ENCODE measurements at regions not wholly inside any gene's neighbourhood (a gene's known extent, or its start where the extent isn't known, plus 50 kb on each side); places are given as distances from the start of the nearest gene placed in this dataset.

DNA sequence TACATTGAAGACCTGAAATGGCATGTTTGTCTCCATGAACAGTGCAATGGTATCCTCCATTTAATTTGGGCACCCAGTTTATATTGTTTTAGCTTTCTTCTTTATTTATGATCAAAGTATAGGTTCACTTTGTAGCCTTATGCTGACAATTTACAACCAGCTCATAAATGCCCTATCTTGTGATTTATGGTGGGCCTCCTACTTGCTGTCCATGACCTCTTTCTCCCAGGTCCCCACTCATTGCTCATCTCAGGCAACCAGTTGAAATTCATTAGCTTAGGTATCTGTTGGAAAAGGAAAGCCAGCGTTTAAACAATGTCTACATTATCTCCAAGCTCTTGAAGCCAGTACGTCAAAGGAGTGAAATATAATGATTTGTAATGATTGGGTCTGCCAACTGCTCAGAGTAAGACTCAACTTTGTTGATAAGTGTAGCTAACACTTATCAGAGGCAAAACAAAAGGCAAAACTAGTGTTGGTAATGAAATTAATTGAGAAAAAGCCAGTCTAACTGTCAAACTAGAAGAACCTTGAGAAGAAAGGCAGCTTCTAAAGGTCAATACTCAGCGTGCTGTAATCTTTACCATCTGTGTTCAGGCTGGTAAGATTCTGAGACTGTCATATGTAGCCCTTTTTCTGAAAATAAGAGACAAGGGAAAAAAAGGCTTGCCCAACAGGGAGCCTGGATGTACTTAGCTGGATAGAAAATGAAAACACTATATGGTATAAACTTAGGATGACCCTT is 695.9 kb downstream of the EPHA4 start:
- no TSS peak for BruUV-seq (replicated peaks)
- CTCF ChIA-PET (ENCODE audit: low intra/inter-chr PET ratio), result no interaction called here
- no peaks in the 10 kb centered on the region for H3K79me2 ChIP-seq (ENCODE audit: control insufficient read depth, insufficient read depth, low read length)
- no peak for FAIRE-seq
- POLR2A ChIA-PET, result no interaction called here
- no peaks in the 10 kb centered on the region for H3K4me1 ChIP-seq (replicated peaks in 1 of 2; ENCODE audit: control insufficient read depth in 2 of 2, insufficient read depth in 2 of 2, low read length in 2 of 2)
- no peak overlapping the region for H3K9ac ChIP-seq (ENCODE audit: insufficient read depth in 1 of 2, low read depth in 2 of 2, low read length in 2 of 2)
- intact Hi-C loops (cut with micrococcal nuclease), result no loop called here
- no peaks in the 10 kb centered on the region for H4K20me1 ChIP-seq (replicated peaks; ENCODE audit: control insufficient read depth, insufficient read depth, low read length)
- DNase-seq (ENCODE audit: extremely low read depth in 1 of 4, low spot score in 3 of 4), result no peak
- H3K9me1 ChIP-seq (ENCODE audit: control insufficient read depth, insufficient read depth, low read length), result no peaks in the 10 kb centered on the region
- TF ChIP-seq NR2C2 (CRISPR knock-in tag; IDR thresholded peaks at IDR 0.05) (no peak), NR2C2 (tag; IDR thresholded peaks at IDR 0.05) (no peak), CCNT2 (IDR thresholded peaks at IDR 0.05; ENCODE audit: borderline replicate concordance, extremely low read depth, insufficient read length, low read depth, low read length) (no peak), BHLHE40 (IDR thresholded peaks at IDR 0.05; ENCODE audit: low read length) (no peak), CBFA2T3 (IDR thresholded peaks at IDR 0.05) (no peak), ZNF316 (IDR thresholded peaks at IDR 0.05) (no peak), NFE2L1 (tag; IDR thresholded peaks at IDR 0.05; ENCODE audit: borderline replicate concordance, low read depth) (no peak), ZNF707 (CRISPR knock-in tag; conservative IDR thresholded peaks at IDR 0.05) (no peak), ZBED1 (IDR thresholded peaks at IDR 0.05) (no peak)
- TF ChIP-seq, protein P1, sequence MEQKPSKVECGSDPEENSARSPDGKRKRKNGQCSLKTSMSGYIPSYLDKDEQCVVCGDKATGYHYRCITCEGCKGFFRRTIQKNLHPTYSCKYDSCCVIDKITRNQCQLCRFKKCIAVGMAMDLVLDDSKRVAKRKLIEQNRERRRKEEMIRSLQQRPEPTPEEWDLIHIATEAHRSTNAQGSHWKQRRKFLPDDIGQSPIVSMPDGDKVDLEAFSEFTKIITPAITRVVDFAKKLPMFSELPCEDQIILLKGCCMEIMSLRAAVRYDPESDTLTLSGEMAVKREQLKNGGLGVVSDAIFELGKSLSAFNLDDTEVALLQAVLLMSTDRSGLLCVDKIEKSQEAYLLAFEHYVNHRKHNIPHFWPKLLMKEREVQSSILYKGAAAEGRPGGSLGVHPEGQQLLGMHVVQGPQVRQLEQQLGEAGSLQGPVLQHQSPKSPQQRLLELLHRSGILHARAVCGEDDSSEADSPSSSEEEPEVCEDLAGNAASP (IDR thresholded peaks at IDR 0.05), result no peak
- TF ChIP-seq, protein P2, sequence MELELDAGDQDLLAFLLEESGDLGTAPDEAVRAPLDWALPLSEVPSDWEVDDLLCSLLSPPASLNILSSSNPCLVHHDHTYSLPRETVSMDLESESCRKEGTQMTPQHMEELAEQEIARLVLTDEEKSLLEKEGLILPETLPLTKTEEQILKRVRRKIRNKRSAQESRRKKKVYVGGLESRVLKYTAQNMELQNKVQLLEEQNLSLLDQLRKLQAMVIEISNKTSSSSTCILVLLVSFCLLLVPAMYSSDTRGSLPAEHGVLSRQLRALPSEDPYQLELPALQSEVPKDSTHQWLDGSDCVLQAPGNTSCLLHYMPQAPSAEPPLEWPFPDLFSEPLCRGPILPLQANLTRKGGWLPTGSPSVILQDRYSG (tag; conservative IDR thresholded peaks at IDR 0.05; ENCODE audit: low read depth), result no peak
- TF ChIP-seq, protein P3, sequence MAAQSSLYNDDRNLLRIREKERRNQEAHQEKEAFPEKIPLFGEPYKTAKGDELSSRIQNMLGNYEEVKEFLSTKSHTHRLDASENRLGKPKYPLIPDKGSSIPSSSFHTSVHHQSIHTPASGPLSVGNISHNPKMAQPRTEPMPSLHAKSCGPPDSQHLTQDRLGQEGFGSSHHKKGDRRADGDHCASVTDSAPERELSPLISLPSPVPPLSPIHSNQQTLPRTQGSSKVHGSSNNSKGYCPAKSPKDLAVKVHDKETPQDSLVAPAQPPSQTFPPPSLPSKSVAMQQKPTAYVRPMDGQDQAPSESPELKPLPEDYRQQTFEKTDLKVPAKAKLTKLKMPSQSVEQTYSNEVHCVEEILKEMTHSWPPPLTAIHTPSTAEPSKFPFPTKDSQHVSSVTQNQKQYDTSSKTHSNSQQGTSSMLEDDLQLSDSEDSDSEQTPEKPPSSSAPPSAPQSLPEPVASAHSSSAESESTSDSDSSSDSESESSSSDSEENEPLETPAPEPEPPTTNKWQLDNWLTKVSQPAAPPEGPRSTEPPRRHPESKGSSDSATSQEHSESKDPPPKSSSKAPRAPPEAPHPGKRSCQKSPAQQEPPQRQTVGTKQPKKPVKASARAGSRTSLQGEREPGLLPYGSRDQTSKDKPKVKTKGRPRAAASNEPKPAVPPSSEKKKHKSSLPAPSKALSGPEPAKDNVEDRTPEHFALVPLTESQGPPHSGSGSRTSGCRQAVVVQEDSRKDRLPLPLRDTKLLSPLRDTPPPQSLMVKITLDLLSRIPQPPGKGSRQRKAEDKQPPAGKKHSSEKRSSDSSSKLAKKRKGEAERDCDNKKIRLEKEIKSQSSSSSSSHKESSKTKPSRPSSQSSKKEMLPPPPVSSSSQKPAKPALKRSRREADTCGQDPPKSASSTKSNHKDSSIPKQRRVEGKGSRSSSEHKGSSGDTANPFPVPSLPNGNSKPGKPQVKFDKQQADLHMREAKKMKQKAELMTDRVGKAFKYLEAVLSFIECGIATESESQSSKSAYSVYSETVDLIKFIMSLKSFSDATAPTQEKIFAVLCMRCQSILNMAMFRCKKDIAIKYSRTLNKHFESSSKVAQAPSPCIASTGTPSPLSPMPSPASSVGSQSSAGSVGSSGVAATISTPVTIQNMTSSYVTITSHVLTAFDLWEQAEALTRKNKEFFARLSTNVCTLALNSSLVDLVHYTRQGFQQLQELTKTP (IDR thresholded peaks at IDR 0.05; ENCODE audit: low read depth in 1 of 2, partially characterized antibody in 2 of 2), result no peak
- TF ChIP-seq, protein P4, sequence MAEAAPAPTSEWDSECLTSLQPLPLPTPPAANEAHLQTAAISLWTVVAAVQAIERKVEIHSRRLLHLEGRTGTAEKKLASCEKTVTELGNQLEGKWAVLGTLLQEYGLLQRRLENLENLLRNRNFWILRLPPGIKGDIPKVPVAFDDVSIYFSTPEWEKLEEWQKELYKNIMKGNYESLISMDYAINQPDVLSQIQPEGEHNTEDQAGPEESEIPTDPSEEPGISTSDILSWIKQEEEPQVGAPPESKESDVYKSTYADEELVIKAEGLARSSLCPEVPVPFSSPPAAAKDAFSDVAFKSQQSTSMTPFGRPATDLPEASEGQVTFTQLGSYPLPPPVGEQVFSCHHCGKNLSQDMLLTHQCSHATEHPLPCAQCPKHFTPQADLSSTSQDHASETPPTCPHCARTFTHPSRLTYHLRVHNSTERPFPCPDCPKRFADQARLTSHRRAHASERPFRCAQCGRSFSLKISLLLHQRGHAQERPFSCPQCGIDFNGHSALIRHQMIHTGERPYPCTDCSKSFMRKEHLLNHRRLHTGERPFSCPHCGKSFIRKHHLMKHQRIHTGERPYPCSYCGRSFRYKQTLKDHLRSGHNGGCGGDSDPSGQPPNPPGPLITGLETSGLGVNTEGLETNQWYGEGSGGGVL (CRISPR knock-in tag; IDR thresholded peaks at IDR 0.05), result no peak
- no peaks in the 10 kb centered on the region for H3K9me3 ChIP-seq (replicated peaks; ENCODE audit: control insufficient read depth, insufficient read depth, low read depth, low read length)
- in situ Hi-C loops (cut with MboI), result no loop called here
- 0% methylated on average over 2 of the region's 3 CpGs for WGBS (ENCODE audit: insufficient coverage, low coverage, missing lambda C conversion rate)
- H3K36me3 ChIP-seq (ENCODE audit: control insufficient read depth, insufficient read depth, low read length), result no peaks in the 10 kb centered on the region
- H3K27me3 ChIP-seq (ENCODE audit: control insufficient read depth in 2 of 2, insufficient read depth in 2 of 2, low read length in 2 of 2), result no peaks in the 10 kb centered on the region
- no peak overlapping the region for H3K27ac ChIP-seq (ENCODE audit: extremely low read depth, low read depth, low read length)
- no peak overlapping the region for H3K4me2 ChIP-seq (ENCODE audit: insufficient read depth, low read length)
- ATAC-seq, result no peak
- H2AFZ ChIP-seq (ENCODE audit: low read depth, low read length), result no peak overlapping the region
- H3K4me3 ChIP-seq, result no peak overlapping the region

Data from K562 (cell line).